GM18873 (cell line): ENCODE measurements at regions not wholly inside any gene's neighbourhood (a gene's known extent, or its start where the extent isn't known, plus 50 kb on each side); places are given as distances from the start of the nearest gene placed in this dataset.

ENCODE experiments used
- ATAC-seq: cut with Tn5 transposase; IDR thresholded peaks from one replicate; pipeline ENCODE4 v1.9.1; 2021; ENCODE audit warnings: mild to moderate bottlenecking, moderate library complexity, moderate number of reproducible peaks; ENCODE audit not compliant: unreplicated experiment, low FRiP score

GRCh38 chrX:51798701-51799100 lies 55.5 kb downstream of the GSPT2 start:
- no peak for ATAC-seq

DNA sequence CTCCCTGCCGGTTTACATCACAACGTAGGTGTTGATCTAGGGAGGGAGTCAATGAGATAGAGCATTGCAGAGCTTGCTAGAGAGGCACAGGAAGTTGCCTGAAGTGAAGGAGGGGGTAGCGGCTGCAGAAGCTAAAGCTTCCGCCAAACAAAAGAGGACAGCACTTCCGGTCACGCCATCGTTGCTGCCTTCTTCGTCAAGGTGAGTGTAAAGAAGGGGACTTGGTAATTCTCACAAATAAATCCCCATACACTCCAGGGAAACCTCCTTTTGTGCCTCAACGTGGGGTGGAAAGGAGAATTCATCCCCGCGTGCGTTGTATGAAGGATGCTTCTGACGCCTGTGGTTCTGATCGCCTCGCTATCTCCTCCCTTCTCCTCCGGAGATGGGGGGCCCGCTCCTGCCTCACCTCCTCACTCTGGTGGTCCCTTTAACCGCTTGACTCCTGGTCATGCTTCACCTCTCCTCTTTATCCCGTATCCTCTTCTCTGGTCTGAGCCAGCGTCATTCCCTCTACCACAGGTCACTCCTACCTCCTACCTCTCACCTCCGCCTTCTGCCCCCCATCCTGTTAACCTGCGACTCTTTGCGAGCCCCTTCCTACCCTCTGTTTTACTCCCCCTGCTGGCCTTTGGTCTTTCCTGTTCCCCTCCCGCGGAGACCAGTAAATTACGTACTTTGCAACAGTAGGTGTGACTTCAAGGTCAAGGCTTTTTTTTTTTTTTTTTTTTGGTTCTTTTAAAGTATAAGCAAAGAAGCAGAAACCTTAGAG lies 59.9 kb downstream of the GSPT2 start:
- ATAC-seq = peak; percentile 89

- no peak for ATAC-seq
Observed at GRCh38 chrX:51803833-51804232, 60.6 kb downstream of the GSPT2 start.

DNA sequence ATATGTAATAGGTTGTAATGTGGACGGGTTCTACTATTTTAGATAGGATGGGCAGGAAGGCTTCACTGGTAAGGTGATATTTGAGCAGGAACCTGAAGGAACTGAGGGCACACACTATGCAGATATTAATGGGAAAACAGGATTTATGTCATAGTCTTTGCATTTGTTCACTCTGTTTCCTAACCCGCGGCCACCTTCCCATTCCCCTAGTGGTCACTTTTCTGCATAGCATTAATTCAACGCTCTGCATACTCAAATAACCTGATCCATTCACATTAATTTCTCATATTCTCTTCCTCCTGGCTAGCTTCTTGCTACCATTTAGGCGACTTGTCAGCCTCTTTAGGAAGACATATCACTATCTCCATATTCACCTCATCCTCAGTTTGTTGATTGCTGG lies 61.5 kb downstream of the GSPT2 start:
- no peak for ATAC-seq

DNA sequence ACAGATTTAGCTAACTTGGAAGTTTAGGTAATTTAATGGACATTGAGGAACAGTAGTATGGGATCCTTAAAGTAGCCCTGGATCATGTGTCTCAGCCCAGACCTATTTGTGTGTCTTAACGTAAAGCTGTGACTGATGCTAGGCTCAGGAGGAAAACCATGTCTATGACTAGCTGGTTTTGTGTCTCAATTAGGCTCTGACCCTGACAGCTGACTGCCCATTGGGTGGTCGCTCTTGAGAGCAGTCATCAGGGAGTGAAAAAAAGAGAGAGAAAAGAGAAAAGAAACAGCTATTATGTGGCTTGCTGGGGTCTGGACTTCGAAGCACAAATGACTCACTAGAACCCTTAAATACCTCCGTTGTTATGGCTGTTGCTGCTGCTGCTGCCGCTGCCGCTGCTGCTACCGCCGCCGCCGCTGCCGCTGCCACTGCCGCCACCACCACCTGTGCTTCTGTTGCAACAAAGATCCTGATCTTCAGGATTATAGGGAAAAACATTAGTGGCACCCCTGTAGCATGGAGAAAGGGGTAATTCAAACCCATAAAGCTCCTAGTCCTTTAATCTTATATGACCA lies 70.7 kb downstream of the GSPT2 start:
- ATAC-seq = no peak

GRCh38 chrX:51824061-51824460 lies 69.4 kb upstream of the MAGED1 start:
- ATAC-seq = no peak

DNA sequence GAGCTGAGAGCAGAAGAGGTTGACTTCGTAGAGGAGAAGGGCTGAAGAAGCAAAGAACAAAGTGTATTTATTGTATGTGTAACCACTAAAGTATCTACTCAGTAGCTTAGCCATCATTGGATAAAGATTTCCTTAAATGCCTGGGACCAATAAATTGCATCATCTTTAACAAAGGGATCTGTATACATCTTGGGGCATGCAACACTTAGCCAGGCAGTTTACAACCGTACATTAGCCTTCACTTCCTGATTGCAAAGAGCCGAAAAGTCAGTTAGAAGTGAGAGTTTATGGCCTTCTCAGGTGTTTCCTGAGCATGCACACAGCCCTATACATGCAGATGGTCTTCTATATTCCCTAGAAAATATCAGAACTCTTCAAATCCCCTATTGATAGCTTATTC lies 68.0 kb upstream of the MAGED1 start:
- ATAC-seq = no peak

DNA sequence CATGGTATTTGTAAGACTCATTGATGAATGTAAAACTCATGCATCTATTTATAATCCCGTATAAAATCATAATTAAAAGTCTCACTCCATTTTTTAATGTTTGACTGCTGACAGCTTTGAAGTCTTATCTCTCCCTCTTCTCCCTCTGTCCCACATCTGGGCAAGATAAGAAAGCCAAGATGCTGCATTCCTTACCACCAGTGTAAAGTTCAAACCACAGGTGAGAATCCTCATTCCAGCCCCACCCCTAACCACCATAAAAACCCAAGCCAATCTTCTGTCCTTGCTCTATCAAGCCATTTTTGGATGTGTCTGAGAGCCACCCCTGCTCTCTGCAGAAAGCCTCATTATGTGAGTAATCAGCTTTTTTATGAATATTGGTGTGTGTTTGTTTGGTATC lies 59.3 kb upstream of the MAGED1 start:
- no peak for ATAC-seq

DNA sequence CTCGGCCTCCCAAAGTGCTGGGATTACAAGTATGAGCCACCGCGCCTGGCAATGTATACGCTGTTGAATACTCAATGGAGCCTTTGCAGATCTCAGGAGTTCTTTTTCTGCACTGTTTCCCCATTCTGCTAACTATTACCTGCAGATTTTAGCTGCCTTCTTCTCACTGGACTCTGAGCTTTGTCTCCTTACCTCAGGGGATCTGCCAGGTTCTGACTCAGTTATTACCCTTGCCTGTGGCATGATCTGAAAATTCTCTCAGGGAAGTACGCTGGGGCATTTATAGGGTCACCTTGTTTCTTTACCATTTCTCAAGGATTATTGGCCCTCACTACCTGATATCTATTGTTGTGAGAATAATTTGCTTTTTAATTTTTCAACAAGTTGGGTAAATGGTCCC lies 56.6 kb upstream of the MAGED1 start:
- no peak for ATAC-seq

DNA sequence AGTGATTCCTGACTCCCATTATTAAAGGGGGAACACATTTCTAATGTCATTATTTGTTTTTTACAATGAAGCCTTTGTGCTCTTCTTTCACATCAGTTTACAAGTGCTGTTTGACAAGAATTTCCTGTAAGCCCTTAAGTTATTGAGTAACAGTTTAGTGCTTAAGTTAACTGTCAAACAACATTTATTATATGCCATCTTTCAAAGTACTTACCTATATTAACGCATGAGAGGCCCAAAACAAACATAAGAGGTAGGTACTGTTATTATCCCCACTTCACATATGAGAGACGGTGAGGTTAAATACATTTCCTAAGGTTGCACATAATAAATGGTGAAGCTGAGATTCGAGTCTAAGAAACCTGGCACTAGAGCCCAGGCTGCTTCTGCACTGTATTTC lies 56.0 kb upstream of the MAGED1 start:
- ATAC-seq = no peak

DNA sequence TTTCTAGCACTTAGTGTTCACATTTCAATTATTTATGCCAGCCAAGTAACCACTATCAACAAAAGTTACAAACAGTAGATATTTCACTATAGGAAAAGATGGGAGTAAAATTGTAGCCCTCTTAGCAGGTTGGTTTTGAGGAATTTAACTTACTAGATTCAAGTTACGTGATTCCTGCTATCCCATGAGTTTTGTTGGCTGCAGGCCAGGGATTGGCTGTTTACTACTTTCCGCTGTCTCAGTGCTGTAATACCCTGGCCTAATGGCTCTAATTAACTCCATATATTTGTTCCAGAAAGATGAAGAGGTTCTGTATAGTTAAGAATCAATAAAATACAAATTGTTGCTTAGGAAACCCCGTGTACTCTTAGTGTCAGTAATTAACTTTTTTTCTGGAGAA lies 55.5 kb upstream of the MAGED1 start:
- no peak for ATAC-seq
